Activated CD4-positive, alpha-beta memory T cell treated with anti-CD3 and anti-CD28 coated beads, Interleukin-2, amount 10 ng/mL, durations not matched to agents 7 days and 5 days (primary cell): ENCODE measurements at regions not wholly inside any gene's neighbourhood (a gene's known extent, or its start where the extent isn't known, plus 50 kb on each side); places are given as distances from the start of the nearest gene placed in this dataset.

Source experiments
- CTCF ChIA-PET: fragments of 350-600 bp; sonication (Branson Sonifier 250); formaldehyde crosslinking; loops from one replicate; lab custom pipeline; 2021; ENCODE audit warnings: antibody characterized with exemption, inconsistent platforms; lab: Charles Lee
- POLR2A ChIA-PET: fragments of 350-600 bp; sonication (Branson Sonifier 250); formaldehyde crosslinking; loops from one replicate; lab custom pipeline; 2021; ENCODE audit warnings: antibody characterized with exemption; lab: Charles Lee
- DNase-seq: peaks from one replicate; pipeline ENCODE4 v3.0.0-alpha.2; 2020
- H3K27ac Mint-ChIP-seq: one replicate; pipeline ENCODE4 v1.8.0; 2021; ENCODE audit warnings: mild to moderate bottlenecking, mixed read lengths
- H3K27me3 Mint-ChIP-seq: one replicate; pipeline ENCODE4 v1.8.0; 2021; ENCODE audit warnings: mixed read lengths
- H3K36me3 Mint-ChIP-seq: one replicate; pipeline ENCODE4 v1.8.0; 2021; ENCODE audit warnings: low read depth, mixed read lengths
- H3K4me1 Mint-ChIP-seq: one replicate; pipeline ENCODE4 v1.8.0; 2021; ENCODE audit warnings: mixed read lengths
- H3K4me3 Mint-ChIP-seq: one replicate; pipeline ENCODE4 v1.8.0; 2021; ENCODE audit warnings: mild to moderate bottlenecking, mixed read lengths
- H3K9me3 Mint-ChIP-seq: one replicate; pipeline ENCODE4 v1.8.0; 2021; ENCODE audit warnings: mixed read lengths

GRCh38 chr1:113185463-113186104 lies 112.6 kb downstream of the LRIG2 start:
- POLR2A ChIA-PET, result no interaction called here
- CTCF ChIA-PET, result no interaction called here
- DNase-seq, result no peak
- H3K4me3 Mint-ChIP-seq, result no peak overlapping the region
- no peaks in the 10 kb centered on the region for H3K9me3 Mint-ChIP-seq
- H3K36me3 Mint-ChIP-seq, result no peaks in the 10 kb centered on the region
- H3K27ac Mint-ChIP-seq, result no peak overlapping the region
- H3K27me3 Mint-ChIP-seq, result peaks cover 52% of the 10 kb centered on the region
- H3K4me1 Mint-ChIP-seq, result peaks cover 5% of the 10 kb centered on the region

GRCh38 chr1:113190078-113190477 lies 117.1 kb downstream of the LRIG2 start:
- Mint-ChIP-seq H3K27me3 (peaks cover 26% of the 10 kb centered on the region), H3K9me3 (peaks cover 3% of the 10 kb centered on the region), H3K27ac (no peak overlapping the region)

GRCh38 chr1:113190930-113191329 lies 117.9 kb downstream of the LRIG2 start:
- Mint-ChIP-seq H3K27me3 (peaks cover 21% of the 10 kb centered on the region), H3K4me3 (no peak overlapping the region), H3K36me3 (no peaks in the 10 kb centered on the region), H3K27ac (no peak overlapping the region), H3K4me1 (peaks cover 5% of the 10 kb centered on the region), H3K9me3 (peaks cover 3% of the 10 kb centered on the region)
- POLR2A ChIA-PET, result no interaction called here
- no peak for DNase-seq
- CTCF ChIA-PET, result no interaction called here

More at GRCh38 chr1:113190078-113190477, 117.1 kb downstream of the LRIG2 start:
- CTCF ChIA-PET, result no interaction called here
- DNase-seq, result no peak
- POLR2A ChIA-PET, result no interaction called here
- H3K4me1 Mint-ChIP-seq, result peaks cover 10% of the 10 kb centered on the region
- no peak overlapping the region for H3K4me3 Mint-ChIP-seq
- no peaks in the 10 kb centered on the region for H3K36me3 Mint-ChIP-seq

GRCh38 chr1:113191579-113192076 lies 118.6 kb downstream of the LRIG2 start:
- CTCF ChIA-PET, result no interaction called here
- no peak overlapping the region for H3K4me3 Mint-ChIP-seq
- peaks cover 18% of the 10 kb centered on the region for H3K27me3 Mint-ChIP-seq
- POLR2A ChIA-PET, result no interaction called here
- H3K27ac Mint-ChIP-seq, result no peak overlapping the region
- peaks cover 3% of the 10 kb centered on the region for H3K9me3 Mint-ChIP-seq
- H3K4me1 Mint-ChIP-seq, result peaks cover 5% of the 10 kb centered on the region
- no peaks in the 10 kb centered on the region for H3K36me3 Mint-ChIP-seq
- DNase-seq, result no peak

- Mint-ChIP-seq H3K4me3 (no peak overlapping the region), H3K9me3 (peaks cover 3% of the 10 kb centered on the region), H3K36me3 (no peaks in the 10 kb centered on the region), H3K27ac (no peak overlapping the region), H3K27me3 (peaks cover 18% of the 10 kb centered on the region), H3K4me1 (peaks cover 5% of the 10 kb centered on the region)
- POLR2A ChIA-PET, result no interaction called here
- CTCF ChIA-PET, result no interaction called here
- no peak for DNase-seq
These were observed 119.2 kb downstream of the LRIG2 start for GRCh38 chr1:113192242-113192641.

GRCh38 chr1:113192980-113193379 lies 120.0 kb downstream of the LRIG2 start:
- peaks cover 18% of the 10 kb centered on the region for H3K27me3 Mint-ChIP-seq
- ChIA-PET CTCF (no interaction called here), POLR2A (no interaction called here)

GRCh38 chr1:113194846-113195830 lies 122.1 kb downstream of the LRIG2 start:
- ChIA-PET CTCF (no interaction called here), POLR2A (no interaction called here)
- Mint-ChIP-seq H3K27me3 (peaks cover 4% of the 10 kb centered on the region), H3K4me3 (no peak overlapping the region), H3K27ac (no peak overlapping the region), H3K4me1 (peaks cover 5% of the 10 kb centered on the region), H3K9me3 (peaks cover 3% of the 10 kb centered on the region), H3K36me3 (no peaks in the 10 kb centered on the region)
- no peak for DNase-seq

More at GRCh38 chr1:113192980-113193379, 120.0 kb downstream of the LRIG2 start:
- Mint-ChIP-seq H3K4me3 (no peak overlapping the region), H3K9me3 (peaks cover 3% of the 10 kb centered on the region), H3K27ac (no peak overlapping the region), H3K4me1 (peaks cover 5% of the 10 kb centered on the region), H3K36me3 (no peaks in the 10 kb centered on the region)
- DNase-seq, result no peak

- Mint-ChIP-seq H3K27me3 (peaks cover 5% of the 10 kb centered on the region), H3K4me1 (peaks cover 3% of the 10 kb centered on the region), H3K36me3 (no peaks in the 10 kb centered on the region), H3K27ac (no peak overlapping the region), H3K4me3 (no peak overlapping the region), H3K9me3 (peaks cover 3% of the 10 kb centered on the region)
- CTCF ChIA-PET, result no interaction called here
- DNase-seq, result no peak
- POLR2A ChIA-PET, result no interaction called here
These were observed 124.8 kb downstream of the LRIG2 start for GRCh38 chr1:113197719-113198330.

- Mint-ChIP-seq H3K9me3 (no peaks in the 10 kb centered on the region), H3K27ac (no peak overlapping the region)
These were observed 125.8 kb downstream of the LRIG2 start for GRCh38 chr1:113198806-113199205.

GRCh38 chr1:113199760-113200455 lies 126.9 kb downstream of the LRIG2 start:
- POLR2A ChIA-PET, result no interaction called here
- no peak for DNase-seq
- Mint-ChIP-seq H3K36me3 (no peaks in the 10 kb centered on the region), H3K27ac (no peak overlapping the region), H3K4me1 (no peaks in the 10 kb centered on the region), H3K27me3 (peaks cover 13% of the 10 kb centered on the region), H3K4me3 (no peak overlapping the region), H3K9me3 (no peaks in the 10 kb centered on the region)
- CTCF ChIA-PET, result no interaction called here

More at GRCh38 chr1:113198806-113199205, 125.8 kb downstream of the LRIG2 start:
- Mint-ChIP-seq H3K27me3 (peaks cover 7% of the 10 kb centered on the region), H3K4me1 (no peaks in the 10 kb centered on the region), H3K4me3 (no peak overlapping the region), H3K36me3 (no peaks in the 10 kb centered on the region)
- POLR2A ChIA-PET, result no interaction called here
- no peak for DNase-seq
- CTCF ChIA-PET, result no interaction called here

- no peaks in the 10 kb centered on the region for H3K9me3 Mint-ChIP-seq
- H3K27ac Mint-ChIP-seq, result no peak overlapping the region
- no peak overlapping the region for H3K4me3 Mint-ChIP-seq
- DNase-seq, result no peak
- ChIA-PET CTCF (no interaction called here), POLR2A (no interaction called here)
- no peaks in the 10 kb centered on the region for H3K36me3 Mint-ChIP-seq
- peaks cover 13% of the 10 kb centered on the region for H3K27me3 Mint-ChIP-seq
- no peaks in the 10 kb centered on the region for H3K4me1 Mint-ChIP-seq
These were observed 128.6 kb downstream of the LRIG2 start for GRCh38 chr1:113201560-113201959.

GRCh38 chr1:113205980-113206766 lies 133.2 kb downstream of the LRIG2 start:
- DNase-seq, result no peak
- ChIA-PET POLR2A (no interaction called here), CTCF (no interaction called here)
- Mint-ChIP-seq H3K27ac (no peak overlapping the region), H3K9me3 (no peaks in the 10 kb centered on the region), H3K4me3 (no peak overlapping the region), H3K27me3 (peaks cover 19% of the 10 kb centered on the region), H3K36me3 (no peaks in the 10 kb centered on the region), H3K4me1 (peaks cover 2% of the 10 kb centered on the region)
